SK-N-SH treated with all-trans-retinoic acid at 6 μM for 48 hours (cell line): ENCODE measurements at regions not wholly inside any gene's neighbourhood (a gene's known extent, or its start where the extent isn't known, plus 50 kb on each side); places are given as distances from the start of the nearest gene placed in this dataset.

ENCODE experiments used
- ATAC-seq: fragments of 200-7000 bp; cut with Tn5 transposase; 3 replicates; pipeline ENCODE4 v1.9.1; 2020; ENCODE audit warnings: mild to moderate bottlenecking, moderate library complexity
- ARNTL ChIP-seq: fragments of 450-650 bp; formaldehyde crosslinking; IDR thresholded peaks from 2 replicates; pipeline ENCODE4 v1.5.0; 2020; ENCODE audit warnings: low read depth, mild to moderate bottlenecking, moderate library complexity, borderline replicate concordance
- BACH2 ChIP-seq: fragments of 250-450 bp; sonication (Bioruptor Pico); IDR thresholded peaks from 2 replicates; pipeline ENCODE4 v1.9.0; 2021; ENCODE audit warnings: mild to moderate bottlenecking, borderline replicate concordance
- CREB5 ChIP-seq: fragments of 250-450 bp; sonication (Bioruptor Pico); IDR thresholded peaks from 2 replicates; pipeline ENCODE4 v1.5.1; 2020; ENCODE audit warnings: low read depth, mild to moderate bottlenecking, moderate library complexity
- ESRRG ChIP-seq: fragments of 250-450 bp; sonication (Bioruptor Pico); IDR thresholded peaks from 2 replicates; pipeline ENCODE4 v1.6.1; 2021; ENCODE audit warnings: mild to moderate bottlenecking
- GLIS3 ChIP-seq: fragments of 250-450 bp; sonication (Bioruptor Pico); IDR thresholded peaks from 2 replicates; pipeline ENCODE4 v1.5.0; 2020; ENCODE audit warnings: mild to moderate bottlenecking, moderate library complexity
- ISL1 ChIP-seq: fragments of 250-450 bp; sonication (Bioruptor Pico); IDR thresholded peaks from 2 replicates; pipeline ENCODE4 v2.1.2; 2022; ENCODE audit warnings: mild to moderate bottlenecking, moderate library complexity
- PATZ1 ChIP-seq: fragments of 250-450 bp; sonication (Bioruptor Pico); IDR thresholded peaks from 2 replicates; pipeline ENCODE4 v1.8.0; 2020; ENCODE audit warnings: mild to moderate bottlenecking, moderate library complexity, borderline replicate concordance
- POU6F1 ChIP-seq: fragments of 250-450 bp; sonication (Bioruptor Pico); IDR thresholded peaks from 2 replicates; pipeline ENCODE4 v1.8.0; 2021; ENCODE audit warnings: low read depth, mild to moderate bottlenecking, moderate library complexity, borderline replicate concordance
- TSHZ2 ChIP-seq: fragments of 250-450 bp; sonication (Bioruptor Pico); IDR thresholded peaks from 2 replicates; pipeline ENCODE4 v1.5.0; 2020; ENCODE audit warnings: mild to moderate bottlenecking, moderate library complexity
- ZC3H10 ChIP-seq: fragments of 250-450 bp; sonication (Bioruptor Pico); IDR thresholded peaks from 2 replicates; pipeline ENCODE4 v1.5.1; 2021; ENCODE audit warnings: mild to moderate bottlenecking, moderate library complexity
- ZFP30 ChIP-seq: fragments of 450-650 bp; formaldehyde crosslinking; IDR thresholded peaks from 2 replicates; pipeline ENCODE4 v1.5.0; 2022; ENCODE audit warnings: mild to moderate bottlenecking, moderate library complexity
- ZNF565 ChIP-seq: fragments of 450-650 bp; formaldehyde crosslinking; conservative IDR thresholded peaks from 2 replicates; pipeline ENCODE4 v1.5.0; 2020; ENCODE audit warnings: low read depth, mild to moderate bottlenecking, moderate library complexity
- ZNF70 ChIP-seq: fragments of 450-650 bp; formaldehyde crosslinking; IDR thresholded peaks from 2 replicates; pipeline ENCODE4 v1.5.0; 2020; ENCODE audit warnings: mild to moderate bottlenecking, moderate library complexity
- TF ChIP-seq, protein P1 (sequence below): fragments of 250-450 bp; sonication (Bioruptor Pico); IDR thresholded peaks from 2 replicates; pipeline ENCODE4 v1.5.1; 2021; ENCODE audit warnings: mild to moderate bottlenecking, moderate library complexity

DNA sequence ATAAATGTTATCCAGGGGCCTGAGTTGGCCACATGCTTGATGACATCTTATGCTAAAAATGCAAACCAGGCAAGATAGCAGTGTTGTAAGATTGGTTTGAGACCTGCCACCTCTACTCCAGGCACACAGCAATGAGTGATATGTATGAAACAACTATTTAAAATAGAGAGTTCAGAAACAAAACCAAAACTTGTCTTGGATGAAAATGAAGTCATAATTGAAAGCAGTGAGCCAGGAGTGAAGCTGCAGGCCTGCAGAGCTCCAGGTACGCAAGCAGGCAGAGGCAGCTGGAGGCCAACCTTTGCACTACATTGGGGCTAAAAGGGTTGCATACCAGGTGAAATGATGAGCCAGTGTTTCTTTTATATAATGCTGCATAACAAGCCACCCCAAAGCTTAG lies 89.2 kb upstream of the SPATS2L start:
- no peak for TF ChIP-seq GLIS3
- ATAC-seq = no peak

- no peak for ATAC-seq
- TF ChIP-seq, protein P1, sequence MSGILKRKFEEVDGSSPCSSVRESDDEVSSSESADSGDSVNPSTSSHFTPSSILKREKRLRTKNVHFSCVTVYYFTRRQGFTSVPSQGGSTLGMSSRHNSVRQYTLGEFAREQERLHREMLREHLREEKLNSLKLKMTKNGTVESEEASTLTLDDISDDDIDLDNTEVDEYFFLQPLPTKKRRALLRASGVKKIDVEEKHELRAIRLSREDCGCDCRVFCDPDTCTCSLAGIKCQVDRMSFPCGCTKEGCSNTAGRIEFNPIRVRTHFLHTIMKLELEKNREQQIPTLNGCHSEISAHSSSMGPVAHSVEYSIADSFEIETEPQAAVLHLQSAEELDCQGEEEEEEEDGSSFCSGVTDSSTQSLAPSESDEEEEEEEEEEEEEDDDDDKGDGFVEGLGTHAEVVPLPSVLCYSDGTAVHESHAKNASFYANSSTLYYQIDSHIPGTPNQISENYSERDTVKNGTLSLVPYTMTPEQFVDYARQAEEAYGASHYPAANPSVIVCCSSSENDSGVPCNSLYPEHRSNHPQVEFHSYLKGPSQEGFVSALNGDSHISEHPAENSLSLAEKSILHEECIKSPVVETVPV (CRISPR knock-in tag) = no peak
- TF ChIP-seq, all 23 proteins: peak for 0
These were observed 87.8 kb upstream of the SPATS2L start for GRCh38 chr2:200218645-200219044.

- TF ChIP-seq CREB5 (CRISPR knock-in tag) = no peak
- TF ChIP-seq BACH2 (CRISPR knock-in tag) = no peak
- TF ChIP-seq TSHZ2 (CRISPR knock-in tag) = no peak
- TF ChIP-seq POU6F1 (CRISPR knock-in tag) = no peak
- TF ChIP-seq PATZ1 (CRISPR knock-in tag) = no peak
- no peak for TF ChIP-seq ZC3H10 (CRISPR knock-in tag)
- TF ChIP-seq GLIS3 = no peak
- TF ChIP-seq ESRRG = no peak
- no peak for TF ChIP-seq ZNF70 (CRISPR knock-in tag)
- no peak for TF ChIP-seq ZFP30 (CRISPR knock-in tag)
- no peak for TF ChIP-seq ARNTL
- no peak for TF ChIP-seq ISL1
- no peak for TF ChIP-seq ZNF565 (CRISPR knock-in tag)
- no peak for ATAC-seq
These were observed 87.0 kb upstream of the SPATS2L start for GRCh38 chr2:200219309-200220113.

DNA sequence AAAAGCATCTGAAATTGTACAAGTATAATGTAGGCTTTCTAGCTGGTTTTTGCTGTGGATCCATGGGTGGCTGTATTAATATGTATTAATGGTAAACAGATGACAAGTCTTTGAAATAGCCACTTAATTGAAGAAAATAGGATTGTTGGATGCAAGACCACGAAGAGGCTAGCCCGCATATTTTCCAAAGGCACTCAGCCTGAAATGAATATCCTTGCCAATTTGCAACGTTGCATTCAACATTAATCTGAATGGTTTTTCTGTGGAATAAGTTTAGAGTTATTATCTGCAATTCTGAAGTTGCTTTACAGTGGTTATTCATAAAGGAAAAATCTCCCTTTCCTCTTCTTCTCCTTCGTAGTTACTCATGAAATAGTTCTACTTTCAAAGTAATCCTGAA lies 86.2 kb upstream of the SPATS2L start:
- TF ChIP-seq POU6F1 (CRISPR knock-in tag) (no peak), ZC3H10 (CRISPR knock-in tag) (no peak), ISL1 (no peak)

More for the DNA sequence above, 86.2 kb upstream of the SPATS2L start:
- no peak for ATAC-seq
